ENCODE measurements at regions not wholly inside any gene's neighbourhood (a gene's known extent, or its start where the extent isn't known, plus 50 kb on each side); places are given as distances from the start of the nearest gene placed in this dataset.

GRCh38 chr4:171759274-171759673, 53.9 kb upstream of the GALNTL6 start:
- DNase-seq = no peak

- DNase-seq = no peak
These were observed 61.7 kb upstream of the GALNTL6 start for GRCh38 chr4:171751538-171751937.

DNA sequence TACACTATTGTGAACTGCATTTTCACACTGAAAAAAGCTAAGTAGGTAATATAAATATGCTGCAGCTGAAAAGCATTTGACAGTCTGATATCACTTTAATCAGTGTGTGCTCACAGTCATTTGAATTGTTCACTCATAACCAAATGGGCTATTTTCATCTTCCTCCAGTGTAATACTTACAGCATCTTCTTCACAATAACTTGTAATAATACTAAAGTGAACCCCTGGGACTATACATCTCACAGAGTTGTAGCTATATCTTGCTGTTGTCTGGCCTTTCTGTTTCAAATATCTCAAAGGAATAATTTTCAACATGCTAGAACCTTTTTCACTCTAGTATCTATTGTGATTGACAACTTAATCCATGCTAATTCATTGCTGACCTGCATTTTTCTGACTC, 66.8 kb upstream of the GALNTL6 start:
- no peak for DNase-seq

- DNase-seq = no peak
These were observed 70.8 kb upstream of the GALNTL6 start for GRCh38 chr4:171742436-171742835.

DNA sequence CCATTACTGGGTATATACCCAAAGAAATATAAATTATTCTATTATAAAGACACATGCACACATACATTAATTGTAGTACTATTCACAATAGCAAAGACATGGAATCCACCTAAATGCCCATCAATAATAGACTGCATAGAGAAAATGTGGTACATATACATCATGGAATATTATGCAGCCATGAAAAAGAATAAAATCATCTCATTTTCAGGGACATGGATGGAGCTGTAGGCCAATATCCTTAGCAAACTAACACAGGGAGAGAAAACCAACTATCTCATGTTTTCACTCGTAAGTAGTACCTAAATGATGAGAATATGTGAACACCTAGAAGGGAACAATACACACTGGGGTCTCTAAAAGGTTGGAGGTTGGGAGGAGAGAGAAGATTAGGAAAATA, 86.0 kb upstream of the GALNTL6 start:
- no peak for DNase-seq

- DNase-seq = no peak
These were observed 91.3 kb upstream of the GALNTL6 start for GRCh38 chr4:171721937-171722336.

DNA sequence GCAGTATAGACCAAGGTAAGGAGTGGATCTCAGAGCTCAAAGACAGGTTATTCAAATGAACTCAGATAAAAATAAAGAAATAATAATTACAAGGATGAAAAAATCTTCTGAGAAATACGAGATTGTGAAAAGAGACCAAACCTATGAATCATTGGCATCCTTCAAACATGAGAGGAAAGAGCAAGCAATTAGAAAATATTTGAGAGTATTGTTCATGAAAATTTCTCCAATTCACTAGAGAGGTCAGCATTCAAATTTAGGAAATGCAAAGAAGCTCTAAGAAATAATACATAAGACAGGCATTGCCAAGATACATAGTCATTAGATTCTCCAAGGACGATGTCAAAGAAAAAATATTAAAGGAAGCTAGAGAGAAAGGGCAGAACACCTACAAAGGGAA, 93.5 kb upstream of the GALNTL6 start:
- no peak for DNase-seq

- DNase-seq = no peak
These were observed 94.5 kb upstream of the GALNTL6 start for GRCh38 chr4:171718665-171719064.

DNA sequence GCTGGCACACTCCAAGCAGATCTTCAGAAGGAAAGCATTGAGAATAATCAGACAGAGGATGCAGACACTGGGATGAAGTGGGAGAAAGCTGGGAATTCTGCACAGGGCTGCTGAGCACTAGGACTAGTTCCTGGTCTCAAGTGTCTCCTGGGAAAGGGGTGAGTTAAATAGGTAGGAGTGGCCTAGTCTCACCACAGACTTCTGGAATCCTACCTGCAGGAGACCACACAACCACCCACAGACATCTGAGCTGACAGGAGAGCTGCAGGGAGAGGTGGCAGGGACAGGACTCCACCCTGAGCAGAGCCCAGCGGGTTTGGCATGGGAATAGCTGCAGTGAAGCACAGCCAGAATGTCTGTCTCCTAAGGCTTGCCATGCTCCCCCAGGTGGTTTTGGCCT, 95.1 kb upstream of the GALNTL6 start:
- no peak for DNase-seq

- DNase-seq = no peak
These were observed 95.9 kb upstream of the GALNTL6 start for GRCh38 chr4:171717231-171717741.

DNA sequence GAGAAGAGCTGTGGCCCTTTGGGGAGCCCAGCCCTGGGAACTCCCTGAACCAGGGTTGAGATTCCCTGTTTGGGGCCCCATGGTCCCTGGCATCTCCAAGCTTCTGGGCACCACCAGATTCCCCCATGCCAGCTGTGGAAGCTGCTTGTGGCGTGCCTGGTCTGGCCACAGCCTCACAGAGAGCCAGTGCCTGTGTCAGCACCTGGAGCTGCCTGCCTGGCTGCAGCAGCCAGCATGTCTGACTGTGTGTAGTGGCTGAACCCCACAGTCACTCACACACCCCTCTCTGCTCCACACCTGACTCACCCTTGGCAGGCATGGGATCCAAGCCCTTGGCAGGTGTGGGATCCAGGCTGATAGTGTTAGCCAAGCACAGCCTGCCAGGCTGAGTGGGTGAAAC, 97.2 kb upstream of the GALNTL6 start:
- no peak for DNase-seq

- no peak for DNase-seq
These were observed 98.3 kb upstream of the GALNTL6 start for GRCh38 chr4:171714791-171715454.

GRCh38 chr4:171710743-171711142, 102.5 kb upstream of the GALNTL6 start:
- no peak for DNase-seq

GRCh38 chr4:171676555-171677215, 136.5 kb upstream of the GALNTL6 start:
- DNase-seq = no peak

DNA sequence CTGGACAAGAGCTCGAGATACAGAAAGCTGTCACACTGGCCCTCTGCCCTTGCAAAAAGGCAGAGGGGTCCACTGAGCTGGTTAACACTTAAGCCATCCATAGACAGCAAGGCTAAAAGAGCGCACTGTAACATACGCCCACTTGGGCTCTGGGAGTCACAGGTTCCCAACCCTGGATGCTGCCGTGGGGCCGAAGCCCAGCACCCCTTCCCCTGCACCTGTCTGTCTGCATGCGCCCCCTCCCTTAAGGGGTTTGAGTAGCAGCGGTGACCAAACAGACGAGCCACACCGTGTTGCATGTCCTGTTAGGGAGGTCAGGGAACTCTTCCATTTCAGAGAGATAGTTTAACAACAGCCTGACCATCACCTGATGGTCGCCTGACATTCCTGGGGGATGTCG, 138.4 kb upstream of the GALNTL6 start:
- no peak for DNase-seq

- DNase-seq = no peak
These were observed 144.8 kb upstream of the GALNTL6 start for GRCh38 chr4:171668403-171668802.

GRCh38 chr4:171667906-171668305, 145.3 kb upstream of the GALNTL6 start:
- DNase-seq = no peak

DNA sequence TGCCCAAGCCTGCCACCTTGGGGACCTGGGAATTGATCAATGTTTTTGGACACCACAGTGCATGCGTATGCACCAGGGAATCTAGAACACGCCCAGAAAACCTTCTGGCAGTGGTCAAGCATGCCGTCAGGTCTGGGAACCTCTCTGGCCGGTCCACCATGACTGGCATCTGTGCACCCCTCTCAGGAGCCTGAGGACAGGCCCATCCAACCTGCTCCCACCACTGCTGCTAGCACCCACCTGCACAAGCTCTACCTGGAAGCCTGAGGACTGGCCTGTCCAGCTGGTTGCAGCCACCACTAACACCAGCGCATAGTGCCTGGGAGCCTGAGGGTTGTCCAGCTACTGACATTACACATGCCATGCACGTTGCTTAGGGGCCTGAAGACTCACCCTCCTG, 162.1 kb upstream of the GALNTL6 start:
- no peak for DNase-seq

- DNase-seq = no peak
These were observed 162.7 kb upstream of the GALNTL6 start for GRCh38 chr4:171650543-171650942.

DNA sequence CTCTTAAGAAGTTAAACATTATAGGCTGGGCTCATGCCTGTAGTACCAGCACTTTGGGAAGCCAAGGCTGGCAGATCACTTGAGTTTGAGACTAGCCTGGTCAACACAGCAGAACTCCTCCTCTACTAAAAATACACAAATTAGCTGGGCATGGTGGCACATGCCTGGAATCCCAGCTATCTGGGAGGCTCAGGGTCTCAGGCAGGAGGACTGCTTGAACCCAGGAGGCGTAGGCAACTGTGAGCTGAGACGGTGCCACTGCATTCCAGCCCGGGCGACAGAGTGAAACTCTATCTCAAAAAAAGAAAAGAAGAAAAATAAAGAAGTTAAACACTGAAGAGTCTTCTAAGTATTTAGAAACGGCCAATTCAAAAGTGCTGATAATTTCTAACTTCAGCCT, 164.3 kb upstream of the GALNTL6 start:
- DNase-seq = no peak

DNA sequence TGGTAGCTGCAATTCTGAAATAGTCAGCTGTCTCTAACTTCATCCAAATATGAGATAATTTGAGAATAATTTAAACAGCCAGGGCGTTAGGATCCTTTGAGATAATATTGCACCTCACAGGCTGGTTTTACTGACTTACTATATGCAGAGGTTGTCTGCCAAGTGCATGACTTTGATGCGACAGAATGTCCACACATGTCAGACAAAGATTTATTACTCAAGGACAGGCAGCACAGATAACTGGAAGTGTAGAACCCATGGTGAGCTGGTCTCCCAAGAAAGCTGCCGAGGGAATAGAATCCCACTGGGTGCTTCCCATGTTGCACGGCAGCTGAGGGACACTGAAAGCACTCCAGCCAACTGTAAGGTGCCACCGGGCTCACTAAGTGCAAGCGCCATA, 166.2 kb upstream of the GALNTL6 start:
- DNase-seq = no peak

DNA sequence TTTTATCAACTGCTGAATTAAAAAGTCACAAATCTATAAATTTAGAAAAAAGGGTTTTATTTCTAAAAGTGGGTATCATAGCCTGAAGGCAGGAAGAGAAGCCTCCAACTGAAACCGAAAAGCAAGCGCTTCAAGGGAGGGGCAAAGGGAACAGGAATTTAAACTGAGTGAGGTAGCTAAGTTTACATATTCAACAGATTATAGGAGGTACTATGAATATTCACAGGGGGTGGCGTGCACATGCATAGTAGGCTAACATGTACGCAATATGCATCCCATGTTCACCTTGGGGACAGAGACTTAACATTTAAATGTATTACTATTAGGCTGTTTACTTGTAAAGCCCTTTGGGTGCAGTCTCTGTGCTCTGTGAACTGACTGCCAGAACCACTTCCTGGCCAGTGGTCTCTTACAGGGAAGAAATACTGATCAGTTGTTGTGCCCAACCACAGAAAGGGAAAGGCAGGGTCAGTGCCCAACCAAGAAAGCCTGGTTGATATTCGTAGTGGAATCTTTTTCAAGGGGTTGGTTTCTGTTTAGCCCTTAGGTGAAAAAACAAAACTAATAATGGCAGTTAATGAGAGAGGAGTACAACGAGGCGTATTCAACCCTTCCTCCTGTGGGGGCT, 168.7 kb upstream of the GALNTL6 start:
- no peak for DNase-seq

DNA sequence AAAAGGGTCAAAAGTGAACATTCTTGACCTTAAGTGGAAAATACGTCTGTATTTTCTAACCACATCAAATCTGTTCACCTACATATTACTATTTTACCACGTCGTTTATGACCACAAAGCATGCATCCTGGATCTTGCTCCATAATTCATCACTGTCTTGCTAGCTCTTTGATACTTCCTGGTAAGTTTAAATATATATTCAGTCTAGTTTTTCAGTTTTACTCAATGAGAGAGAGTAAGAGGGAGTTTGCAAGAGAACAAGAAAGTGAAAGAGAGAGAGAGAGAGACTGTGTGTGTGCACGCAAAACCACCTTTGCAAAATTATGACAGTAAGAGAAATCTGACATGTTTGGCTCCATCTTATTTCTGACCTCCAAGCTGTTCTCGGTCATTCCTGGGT, 173.7 kb upstream of the GALNTL6 start:
- no peak for DNase-seq

DNA sequence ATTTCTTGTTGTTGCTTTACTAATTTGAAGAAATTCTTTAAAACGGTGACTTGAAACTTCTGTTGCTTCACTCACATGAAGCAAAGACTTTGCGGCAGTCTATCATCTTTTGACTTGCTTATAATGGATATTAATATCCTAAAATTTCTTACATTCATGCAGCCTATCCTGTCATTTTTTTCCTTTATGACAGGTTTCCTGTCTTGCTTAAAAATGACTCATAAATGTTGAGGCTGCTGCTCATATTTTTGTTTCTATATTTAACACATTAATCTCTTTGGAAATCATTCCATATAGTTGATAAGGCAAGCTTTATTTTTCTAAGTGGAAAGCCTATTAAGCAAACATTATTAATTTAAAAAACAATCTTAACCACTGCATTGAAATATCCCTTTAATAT, 176.6 kb upstream of the GALNTL6 start:
- no peak for DNase-seq

All from activated gamma-delta T cell (primary cell).